Stomach (tissue), 4 donors: ENCODE measurements at regions not wholly inside any gene's neighbourhood (a gene's known extent, or its start where the extent isn't known, plus 50 kb on each side); places are given as distances from the start of the nearest gene placed in this dataset.

Experiments used
- EP300 ChIP-seq: sonication (generic); formaldehyde crosslinking; IDR thresholded peaks from one replicate; pipeline ENCODE4 v1.6.1; 2017; ENCODE audit warnings: antibody characterized with exemption
- POLR2AphosphoS5 ChIP-seq, 3 donors: sonication (generic); formaldehyde crosslinking; IDR thresholded peaks; one replicate each; pipeline ENCODE4 v1.6.1; 2016; ENCODE audit warnings: antibody characterized with exemption in 3 of 3
- TF ChIP-seq, protein P1 (sequence below), 7 experiments: fragments of 450-650 bp in 4 of 7; fragments of 200-600 bp in 3 of 7; sonication (generic) in 3 of 7; IDR thresholded peaks; one replicate each; pipeline ENCODE4 v1.5.1; 2016 to 2019; ENCODE audit warnings: antibody characterized with exemption in 7 of 7, control low read depth in 2 of 7, mild to moderate bottlenecking in 1 of 7

DNA sequence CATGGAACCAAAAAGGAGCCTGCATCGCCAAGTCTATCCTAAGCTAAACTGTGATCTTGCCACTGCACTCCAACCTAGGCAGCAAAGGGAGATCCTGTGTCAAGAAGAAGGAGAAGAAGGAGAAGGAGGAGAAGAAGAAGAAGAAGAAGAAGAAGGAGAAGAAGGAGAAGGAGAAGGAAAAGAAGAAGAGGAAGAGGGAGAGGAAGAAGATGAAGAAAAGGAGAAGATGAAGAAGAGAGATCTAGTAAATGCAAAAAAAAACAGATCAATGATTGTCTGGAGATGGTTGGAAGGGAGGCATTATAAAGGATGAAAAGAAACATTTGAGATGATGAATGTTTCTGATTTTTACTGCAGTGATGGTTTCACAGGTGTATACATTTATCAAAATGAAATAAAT, 1629.0 kb upstream of the PIK3C3 start:
- TF ChIP-seq, protein P1, sequence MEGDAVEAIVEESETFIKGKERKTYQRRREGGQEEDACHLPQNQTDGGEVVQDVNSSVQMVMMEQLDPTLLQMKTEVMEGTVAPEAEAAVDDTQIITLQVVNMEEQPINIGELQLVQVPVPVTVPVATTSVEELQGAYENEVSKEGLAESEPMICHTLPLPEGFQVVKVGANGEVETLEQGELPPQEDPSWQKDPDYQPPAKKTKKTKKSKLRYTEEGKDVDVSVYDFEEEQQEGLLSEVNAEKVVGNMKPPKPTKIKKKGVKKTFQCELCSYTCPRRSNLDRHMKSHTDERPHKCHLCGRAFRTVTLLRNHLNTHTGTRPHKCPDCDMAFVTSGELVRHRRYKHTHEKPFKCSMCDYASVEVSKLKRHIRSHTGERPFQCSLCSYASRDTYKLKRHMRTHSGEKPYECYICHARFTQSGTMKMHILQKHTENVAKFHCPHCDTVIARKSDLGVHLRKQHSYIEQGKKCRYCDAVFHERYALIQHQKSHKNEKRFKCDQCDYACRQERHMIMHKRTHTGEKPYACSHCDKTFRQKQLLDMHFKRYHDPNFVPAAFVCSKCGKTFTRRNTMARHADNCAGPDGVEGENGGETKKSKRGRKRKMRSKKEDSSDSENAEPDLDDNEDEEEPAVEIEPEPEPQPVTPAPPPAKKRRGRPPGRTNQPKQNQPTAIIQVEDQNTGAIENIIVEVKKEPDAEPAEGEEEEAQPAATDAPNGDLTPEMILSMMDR (IDR thresholded peaks at IDR 0.05): no peak
- no peak for TF ChIP-seq EP300
- no peak for TF ChIP-seq POLR2AphosphoS5 (IDR thresholded peaks at IDR 0.05)
